ENCODE measurements at regions not wholly inside any gene's neighbourhood (a gene's known extent, or its start where the extent isn't known, plus 50 kb on each side); places are given as distances from the start of the nearest gene placed in this dataset.

GRCh38 chr13:99911965-99912566 lies 59.5 kb downstream of the ZIC5 start:
- DNase-seq (ENCODE audit: low read depth): no peak

- no peak for DNase-seq (ENCODE audit: low read depth)
These were observed 60.2 kb downstream of the ZIC5 start for GRCh38 chr13:99911069-99911964.

- DNase-seq (ENCODE audit: low read depth): no peak
These were observed 61.5 kb downstream of the ZIC5 start for GRCh38 chr13:99909836-99910619.

GRCh38 chr13:99909097-99909835 lies 62.3 kb downstream of the ZIC5 start:
- DNase-seq (ENCODE audit: low read depth): no peak

GRCh38 chr13:99908140-99908803 lies 63.3 kb downstream of the ZIC5 start:
- DNase-seq (ENCODE audit: low read depth): no peak

GRCh38 chr13:99907627-99908026 lies 63.9 kb downstream of the ZIC5 start:
- DNase-seq (ENCODE audit: low read depth): no peak

- DNase-seq (ENCODE audit: low read depth): no peak
These were observed 64.5 kb downstream of the ZIC5 start for GRCh38 chr13:99907038-99907437.

GRCh38 chr13:99905814-99906213 lies 65.8 kb downstream of the ZIC5 start:
- no peak for DNase-seq (ENCODE audit: low read depth)

- no peak for DNase-seq (ENCODE audit: low read depth)
These were observed 66.3 kb downstream of the ZIC5 start for GRCh38 chr13:99905224-99905623.

- DNase-seq (ENCODE audit: low read depth): no peak
These were observed 68.4 kb downstream of the ZIC5 start for GRCh38 chr13:99903140-99903539.

- DNase-seq (ENCODE audit: low read depth): no peak
These were observed 68.9 kb downstream of the ZIC5 start for GRCh38 chr13:99902657-99903056.

- no peak for DNase-seq (ENCODE audit: low read depth)
These were observed 70.6 kb downstream of the ZIC5 start for GRCh38 chr13:99900960-99901359.

GRCh38 chr13:99898421-99898820 lies 73.1 kb downstream of the ZIC5 start:
- DNase-seq (ENCODE audit: low read depth): no peak

- no peak for DNase-seq (ENCODE audit: low read depth)
These were observed 74.5 kb downstream of the ZIC5 start for GRCh38 chr13:99897076-99897440.

GRCh38 chr13:99896369-99897075 lies 75.0 kb downstream of the ZIC5 start:
- DNase-seq (ENCODE audit: low read depth): no peak

- no peak for DNase-seq (ENCODE audit: low read depth)
These were observed 75.9 kb downstream of the ZIC5 start for GRCh38 chr13:99895444-99896368.

- DNase-seq (ENCODE audit: low read depth): no peak
These were observed 76.6 kb downstream of the ZIC5 start for GRCh38 chr13:99894840-99895443.

- DNase-seq (ENCODE audit: low read depth): no peak
These were observed 77.3 kb downstream of the ZIC5 start for GRCh38 chr13:99894105-99894839.

- DNase-seq (ENCODE audit: low read depth): no peak
These were observed 78.0 kb downstream of the ZIC5 start for GRCh38 chr13:99893567-99893966.
